Cardiac muscle cell (in vitro differentiated cells and primary cell): ENCODE measurements at regions not wholly inside any gene's neighbourhood (a gene's known extent, or its start where the extent isn't known, plus 50 kb on each side); places are given as distances from the start of the nearest gene placed in this dataset.

Experiments
- DNase-seq, 2 donors: peaks; one replicate each; pipeline versions ENCODE4 v3.0.0 to v3.0.0-alpha.2; 2010 to 2017; ENCODE audit warnings: low read depth in 1 of 2, low spot score in 1 of 2
- H3K27ac ChIP-seq: fragments of 200-600 bp; sonication (generic); 2 replicates; pipeline ENCODE4 v1.5.1; 2016
- H3K27me3 ChIP-seq: fragments of 200-600 bp; sonication (generic); 2 replicates; pipeline ENCODE4 v1.6.0; 2016; ENCODE audit warnings: control low read depth
- H3K36me3 ChIP-seq: fragments of 200-600 bp; sonication (generic); 2 replicates; pipeline ENCODE4 v1.5.1; 2016; ENCODE audit warnings: control low read depth
- H3K4me1 ChIP-seq: fragments of 200-600 bp; sonication (generic); 2 replicates; pipeline ENCODE4 v1.8.1; 2017; ENCODE audit warnings: low read depth, mild to moderate bottlenecking, mixed run types
- H3K4me3 ChIP-seq: fragments of 200-600 bp; sonication (generic); 2 replicates; pipeline ENCODE4 v1.5.1; 2016; ENCODE audit warnings: mild to moderate bottlenecking
- H3K9me3 ChIP-seq: fragments of 200-600 bp; sonication (generic); 2 replicates; pipeline ENCODE4 v1.5.1; 2017; ENCODE audit warnings: low read depth, mild to moderate bottlenecking, control low read depth
- TF ChIP-seq, protein P1 (sequence below): IDR thresholded peaks from 2 replicates; pipeline ENCODE4 v1.5.1; 2012; ENCODE audit warnings: low read depth, mild to moderate bottlenecking, low read length

DNA sequence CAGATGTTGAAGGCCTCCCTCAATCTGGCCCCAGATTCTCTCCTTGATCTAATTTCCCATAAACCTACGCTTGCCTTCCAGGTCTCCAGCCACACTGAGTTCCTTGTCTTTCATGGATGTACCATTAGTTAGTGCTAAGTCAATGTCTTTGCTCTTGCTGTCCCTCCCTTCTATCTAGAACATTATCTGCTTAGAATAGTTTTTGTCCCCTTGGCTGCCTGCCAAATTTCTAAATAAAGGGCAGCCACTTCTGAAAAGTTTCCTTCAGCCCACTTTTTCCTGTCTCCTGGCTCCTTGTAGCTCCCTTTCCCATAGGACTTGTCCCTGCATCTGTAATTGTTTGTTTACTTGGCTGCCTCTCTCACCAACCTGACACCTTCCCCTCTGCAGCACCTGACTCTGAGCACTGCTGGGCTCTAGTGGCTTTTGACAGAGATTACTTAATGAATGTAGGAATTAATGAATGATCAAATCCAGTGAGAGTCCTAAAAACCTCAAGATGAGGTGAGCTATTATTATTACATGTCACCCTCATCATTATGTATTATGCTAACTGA, 58.3 kb downstream of the CXCL12 start:
- H3K9me3 ChIP-seq, result no peaks in the 10 kb centered on the region
- DNase-seq, result peak; percentile 10 to 39
- H3K4me3 ChIP-seq, result no peak overlapping the region
- peaks cover 4% of the 10 kb centered on the region for H3K27me3 ChIP-seq
- H3K4me1 ChIP-seq, result peaks cover 16% of the 10 kb centered on the region
- H3K36me3 ChIP-seq, result no peaks in the 10 kb centered on the region
- no peak overlapping the region for H3K27ac ChIP-seq
- TF ChIP-seq, protein P1, sequence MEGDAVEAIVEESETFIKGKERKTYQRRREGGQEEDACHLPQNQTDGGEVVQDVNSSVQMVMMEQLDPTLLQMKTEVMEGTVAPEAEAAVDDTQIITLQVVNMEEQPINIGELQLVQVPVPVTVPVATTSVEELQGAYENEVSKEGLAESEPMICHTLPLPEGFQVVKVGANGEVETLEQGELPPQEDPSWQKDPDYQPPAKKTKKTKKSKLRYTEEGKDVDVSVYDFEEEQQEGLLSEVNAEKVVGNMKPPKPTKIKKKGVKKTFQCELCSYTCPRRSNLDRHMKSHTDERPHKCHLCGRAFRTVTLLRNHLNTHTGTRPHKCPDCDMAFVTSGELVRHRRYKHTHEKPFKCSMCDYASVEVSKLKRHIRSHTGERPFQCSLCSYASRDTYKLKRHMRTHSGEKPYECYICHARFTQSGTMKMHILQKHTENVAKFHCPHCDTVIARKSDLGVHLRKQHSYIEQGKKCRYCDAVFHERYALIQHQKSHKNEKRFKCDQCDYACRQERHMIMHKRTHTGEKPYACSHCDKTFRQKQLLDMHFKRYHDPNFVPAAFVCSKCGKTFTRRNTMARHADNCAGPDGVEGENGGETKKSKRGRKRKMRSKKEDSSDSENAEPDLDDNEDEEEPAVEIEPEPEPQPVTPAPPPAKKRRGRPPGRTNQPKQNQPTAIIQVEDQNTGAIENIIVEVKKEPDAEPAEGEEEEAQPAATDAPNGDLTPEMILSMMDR, result no peak

DNA sequence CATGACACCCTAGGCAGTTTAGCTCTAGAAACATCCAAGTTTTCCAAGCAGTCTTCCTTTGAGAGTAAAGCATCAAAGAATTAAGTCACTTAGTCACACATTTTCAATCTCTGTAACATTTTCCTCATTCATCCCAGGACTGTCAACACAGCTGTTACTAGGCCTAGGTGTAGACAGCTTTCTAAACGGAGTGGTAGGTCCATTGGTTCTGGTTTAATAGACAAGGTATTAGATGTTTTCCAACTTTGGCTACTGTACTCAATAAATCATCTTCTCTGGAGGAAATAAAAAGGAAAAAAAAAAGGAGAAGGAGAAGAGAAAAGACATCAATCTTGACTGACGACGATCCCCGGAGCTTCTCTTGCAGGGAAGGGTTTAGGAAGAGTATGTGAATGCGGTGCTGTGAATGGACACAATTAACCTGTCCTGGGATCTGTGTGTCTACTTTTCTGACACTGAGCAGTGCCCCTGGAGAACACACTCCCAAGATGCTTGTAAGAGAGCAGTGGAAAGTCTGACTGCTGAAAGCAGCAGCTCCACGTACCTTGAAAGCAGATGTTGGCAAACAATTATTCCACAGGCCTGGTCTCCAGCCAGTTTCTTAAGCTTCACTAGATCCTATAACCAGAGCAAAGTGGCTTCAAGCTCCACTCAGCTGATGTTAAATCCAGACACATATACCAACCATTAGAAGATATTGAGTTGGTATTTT, 59.1 kb downstream of the CXCL12 start:
- TF ChIP-seq, protein P1, result no peak
- no peak for DNase-seq
- H3K9me3 ChIP-seq, result no peaks in the 10 kb centered on the region

DNA sequence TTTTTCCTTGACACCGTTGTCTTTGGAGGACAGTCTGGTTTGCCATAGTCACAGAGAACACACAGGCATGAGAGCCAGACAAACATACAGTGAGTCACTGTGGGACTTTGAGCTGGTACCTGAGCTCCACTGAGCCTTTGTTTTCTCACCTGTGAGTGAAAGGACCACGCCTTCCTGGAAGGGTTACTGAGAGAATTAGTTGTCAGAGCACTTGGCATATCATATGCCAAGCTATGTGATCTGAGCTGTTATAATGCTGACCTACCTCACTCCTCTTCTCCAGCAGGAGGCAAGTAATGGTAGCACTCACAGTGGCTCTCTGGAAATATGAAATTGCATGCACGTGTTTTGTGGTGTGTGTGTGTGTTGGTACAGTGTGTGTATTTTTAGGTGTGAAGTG, 59.7 kb downstream of the CXCL12 start:
- H3K4me1 ChIP-seq, result peaks cover 16% of the 10 kb centered on the region
- DNase-seq, result no peak
- peaks cover 4% of the 10 kb centered on the region for H3K27me3 ChIP-seq
- no peaks in the 10 kb centered on the region for H3K9me3 ChIP-seq
- H3K27ac ChIP-seq, result no peak overlapping the region
- H3K36me3 ChIP-seq, result no peaks in the 10 kb centered on the region
- TF ChIP-seq, protein P1, result no peak
- no peak overlapping the region for H3K4me3 ChIP-seq

More for the DNA sequence above, 59.1 kb downstream of the CXCL12 start:
- Histone ChIP-seq H3K27me3 (peaks cover 4% of the 10 kb centered on the region), H3K4me3 (no peak overlapping the region), H3K4me1 (peaks cover 16% of the 10 kb centered on the region), H3K27ac (no peak overlapping the region), H3K36me3 (no peaks in the 10 kb centered on the region)

DNA sequence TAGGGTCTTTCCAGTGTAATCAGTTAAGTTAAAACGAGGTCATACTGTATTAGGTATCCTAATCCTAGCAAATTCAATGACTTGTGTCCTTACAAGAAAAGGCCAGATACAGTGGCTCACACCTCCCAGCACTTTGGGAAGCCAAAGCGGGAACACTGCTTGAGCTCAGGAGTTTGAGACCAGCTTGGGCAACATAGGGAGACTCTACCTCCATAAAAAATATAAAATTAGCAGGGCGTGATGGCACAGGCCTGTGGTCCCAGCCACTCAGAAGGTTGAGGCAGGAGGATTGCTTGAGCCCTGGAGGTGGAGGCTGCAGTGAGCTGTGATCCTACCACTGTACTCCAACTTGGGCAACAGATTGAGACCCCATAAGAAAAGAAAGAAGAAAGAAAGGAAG, 61.1 kb downstream of the CXCL12 start:
- no peaks in the 10 kb centered on the region for H3K36me3 ChIP-seq
- H3K4me1 ChIP-seq, result peaks cover 16% of the 10 kb centered on the region
- H3K9me3 ChIP-seq, result no peaks in the 10 kb centered on the region
- TF ChIP-seq, protein P1, result no peak
- no peak overlapping the region for H3K27ac ChIP-seq
- H3K4me3 ChIP-seq, result no peak overlapping the region
- H3K27me3 ChIP-seq, result peaks cover 5% of the 10 kb centered on the region
- no peak for DNase-seq

DNA sequence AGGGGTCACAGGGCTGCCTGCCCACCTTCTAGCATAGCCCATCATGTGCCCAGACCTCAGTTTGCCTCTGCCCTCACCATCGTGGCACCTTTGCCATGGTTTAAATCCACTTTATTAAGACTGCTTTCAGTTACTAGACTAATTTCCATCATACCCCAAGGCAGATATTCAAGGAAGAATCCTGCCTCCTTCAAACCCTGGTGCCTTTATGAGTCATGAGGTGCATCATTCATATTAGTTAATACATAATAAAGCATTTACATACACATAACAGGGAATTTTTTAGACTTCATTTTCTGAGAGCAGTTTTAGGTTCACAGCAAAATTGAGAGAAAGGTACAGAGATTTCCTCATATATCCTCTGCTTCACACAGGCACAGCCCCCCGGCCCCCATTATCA, 62.8 kb downstream of the CXCL12 start:
- no peaks in the 10 kb centered on the region for H3K36me3 ChIP-seq
- H3K4me3 ChIP-seq, result no peak overlapping the region
- no peak overlapping the region for H3K27ac ChIP-seq
- H3K27me3 ChIP-seq, result peaks cover 13% of the 10 kb centered on the region
- TF ChIP-seq, protein P1, result no peak
- peaks cover 13% of the 10 kb centered on the region for H3K4me1 ChIP-seq
- no peak for DNase-seq
- no peaks in the 10 kb centered on the region for H3K9me3 ChIP-seq
